Gastroesophageal sphincter (tissue), 3 donors: ENCODE measurements at regions not wholly inside any gene's neighbourhood (a gene's known extent, or its start where the extent isn't known, plus 50 kb on each side); places are given as distances from the start of the nearest gene placed in this dataset.

ENCODE experiments used
- CTCF ChIP-seq, 4 experiments: fragments of 200-600 bp in 2 of 4; fragments of 450-650 bp in 2 of 4; sonication (generic) in 1 of 4; IDR thresholded peaks; one replicate each; pipeline ENCODE4 v1.5.1; 2017 to 2019; ENCODE audit warnings: antibody characterized with exemption in 4 of 4, mild to moderate bottlenecking in 2 of 4, moderate library complexity in 2 of 4
- POLR2AphosphoS5 ChIP-seq: sonication (generic); formaldehyde crosslinking; IDR thresholded peaks from one replicate; pipeline ENCODE4 v1.6.1; 2017; ENCODE audit warnings: antibody characterized with exemption

- no peak for TF ChIP-seq CTCF (IDR thresholded peaks at IDR 0.05)
- no peak for TF ChIP-seq POLR2AphosphoS5
Observed at GRCh38 chr12:127963933-127964332, 303.0 kb upstream of the TMEM132C start.
